ENCODE measurements at regions not wholly inside any gene's neighbourhood (a gene's known extent, or its start where the extent isn't known, plus 50 kb on each side); places are given as distances from the start of the nearest gene placed in this dataset.

DNA sequence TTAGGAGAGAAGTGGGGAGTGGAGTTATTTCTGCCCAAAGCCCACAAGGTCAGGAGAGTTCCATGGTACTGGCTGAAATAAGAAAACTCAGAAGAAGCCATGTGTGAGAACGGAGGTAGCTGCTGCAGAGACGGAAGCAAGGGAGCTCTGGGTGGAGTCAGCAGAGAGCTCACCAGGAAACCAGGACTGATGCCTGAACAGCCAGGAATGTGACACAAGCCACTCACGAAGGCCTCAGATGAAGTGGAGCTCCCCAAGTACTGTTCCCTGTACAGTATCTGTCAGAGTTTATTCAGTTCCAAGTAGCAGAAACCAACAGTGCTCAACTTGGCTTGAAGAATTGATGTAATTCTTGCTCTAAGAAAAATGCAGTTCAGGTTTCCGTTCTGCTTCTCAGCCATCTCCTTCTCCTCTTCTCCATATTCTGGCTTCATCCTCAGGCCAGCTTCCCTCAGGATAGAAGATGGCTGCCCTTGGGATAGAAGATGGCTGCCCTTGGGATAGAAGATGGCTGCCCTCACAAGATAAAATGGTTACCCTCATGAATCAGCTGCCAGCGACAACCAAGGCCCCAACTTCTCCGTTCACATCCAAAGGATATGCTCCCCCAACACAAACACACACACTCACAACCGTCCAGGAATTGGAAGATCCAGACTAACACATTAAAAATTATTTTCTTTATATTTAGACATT lies 117.4 kb upstream of the SH3BP4 start:
- DNase-seq: no peak

DNA sequence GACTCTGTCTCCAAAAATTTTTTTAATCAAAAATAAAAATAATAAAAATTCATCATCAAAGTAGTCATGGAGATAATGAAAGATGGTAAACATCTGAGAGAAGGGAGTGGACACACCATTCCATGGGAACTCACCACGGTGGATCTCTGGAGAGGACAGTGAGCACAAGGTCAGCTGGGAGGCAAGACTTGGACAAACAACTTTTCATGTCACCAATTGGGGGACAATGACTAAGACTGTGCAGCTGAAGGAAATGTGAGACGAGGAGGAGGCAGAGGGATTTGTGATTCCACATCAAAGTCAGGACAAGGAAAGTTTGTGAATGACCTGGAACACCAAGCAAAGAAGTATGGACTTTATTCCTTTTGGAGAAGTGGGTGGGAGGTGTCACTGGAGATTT lies 121.0 kb upstream of the SH3BP4 start:
- DNase-seq: no peak

DNA sequence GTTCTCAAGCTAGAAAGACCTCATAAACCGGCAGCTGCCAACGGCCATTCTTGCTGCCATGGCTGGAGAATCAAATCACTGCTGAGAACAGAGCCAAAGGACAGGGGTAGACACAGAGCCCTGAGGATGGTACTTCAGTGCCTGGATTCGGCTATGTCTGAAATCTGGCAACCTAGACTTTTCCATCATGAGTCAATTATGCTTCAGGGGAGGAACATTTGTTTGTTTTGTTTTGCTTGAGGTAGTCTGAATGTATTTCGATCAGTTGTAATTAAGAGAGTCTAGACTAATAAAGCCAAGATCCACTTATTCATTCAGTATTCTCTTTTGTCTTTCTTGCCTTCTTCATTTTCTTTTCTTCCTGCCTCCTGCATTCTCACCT lies 122.8 kb upstream of the SH3BP4 start:
- no peak for DNase-seq

DNA sequence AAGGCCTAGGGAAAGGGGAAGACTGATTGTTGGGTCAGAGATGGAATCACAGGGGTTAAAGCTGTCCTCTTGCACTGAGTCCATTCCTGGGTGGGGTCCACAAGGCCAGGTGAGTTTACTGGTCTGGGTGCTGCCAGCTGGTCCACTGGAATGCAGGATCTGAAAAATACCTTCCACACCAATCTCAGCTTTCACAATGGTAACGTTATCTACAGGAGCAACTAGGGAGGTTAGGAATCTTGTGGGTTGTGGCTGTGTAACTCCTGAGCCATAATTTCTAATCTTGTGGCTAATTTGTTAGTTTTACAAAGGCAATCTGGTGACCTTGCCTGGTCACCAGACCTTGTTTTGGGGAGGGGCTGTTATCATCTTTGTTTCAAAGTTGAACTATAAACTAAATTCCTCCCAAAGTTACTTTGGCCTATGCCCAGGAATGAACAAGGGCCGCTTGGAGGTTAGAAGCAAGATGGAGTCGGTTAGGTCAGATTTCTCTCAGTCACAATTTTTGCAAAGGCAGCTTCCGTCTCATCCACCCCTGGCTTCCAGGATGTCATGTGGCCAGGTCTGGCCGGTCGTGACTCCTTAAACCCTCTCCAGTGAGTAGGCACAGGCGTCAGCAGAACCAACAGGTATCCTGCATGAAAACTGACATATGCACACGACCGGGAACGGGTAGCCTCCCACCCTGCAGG lies 123.3 kb upstream of the SH3BP4 start:
- no peak for DNase-seq

DNA sequence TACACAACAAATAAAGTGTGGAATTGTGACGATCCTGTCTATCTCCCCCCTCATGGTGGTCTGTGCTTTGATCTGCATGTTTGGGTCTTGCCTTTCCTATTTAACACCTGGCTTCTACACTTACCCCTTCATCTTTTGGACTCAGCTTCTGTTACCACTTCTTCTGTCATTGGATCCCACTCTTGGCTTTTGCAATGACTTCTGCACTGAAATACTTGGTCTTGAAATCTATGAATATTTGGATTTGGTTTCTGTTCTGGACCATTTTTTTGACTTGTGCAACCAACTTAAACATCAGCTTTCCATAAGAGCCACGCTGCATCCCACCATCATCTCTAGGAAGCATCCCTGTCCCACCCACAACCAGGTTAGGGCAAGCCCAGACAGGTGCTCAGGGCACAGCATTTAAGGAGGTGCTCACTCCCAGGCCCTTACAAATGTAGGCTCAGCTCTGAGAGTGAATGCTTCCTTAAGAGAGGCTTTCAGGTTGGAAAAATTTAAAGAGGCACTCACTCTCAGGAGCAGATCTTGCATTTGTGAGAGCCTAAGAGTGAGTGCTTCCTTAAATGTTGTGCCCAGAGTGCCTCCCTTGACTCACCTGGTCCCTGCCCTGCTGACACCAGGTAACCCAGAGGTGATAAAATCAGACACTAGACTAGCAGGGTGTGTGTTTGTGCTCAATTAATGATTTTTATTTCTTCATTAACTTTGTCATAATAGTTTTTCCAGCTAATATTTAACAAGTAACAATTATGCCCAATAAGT lies 124.5 kb upstream of the SH3BP4 start:
- DNase-seq: no peak

DNA sequence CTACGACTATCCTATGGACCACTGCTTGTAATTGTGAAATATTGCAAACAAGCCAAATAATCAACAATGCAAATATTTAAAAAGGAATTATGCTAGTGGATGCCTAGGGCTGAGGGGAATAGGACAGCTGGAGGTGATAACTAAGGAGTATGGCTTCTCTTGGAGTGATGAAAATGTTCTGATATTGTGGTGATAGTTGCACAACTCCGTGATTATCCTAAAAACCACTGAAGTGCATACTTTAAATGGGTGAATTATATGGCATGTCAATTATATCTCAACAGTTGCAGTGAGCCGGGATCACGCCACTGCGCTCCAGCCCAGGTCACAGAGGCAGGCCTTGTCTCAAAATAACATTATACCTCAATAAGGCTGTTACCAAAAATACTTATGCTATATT lies 125.1 kb upstream of the SH3BP4 start:
- DNase-seq: no peak

DNA sequence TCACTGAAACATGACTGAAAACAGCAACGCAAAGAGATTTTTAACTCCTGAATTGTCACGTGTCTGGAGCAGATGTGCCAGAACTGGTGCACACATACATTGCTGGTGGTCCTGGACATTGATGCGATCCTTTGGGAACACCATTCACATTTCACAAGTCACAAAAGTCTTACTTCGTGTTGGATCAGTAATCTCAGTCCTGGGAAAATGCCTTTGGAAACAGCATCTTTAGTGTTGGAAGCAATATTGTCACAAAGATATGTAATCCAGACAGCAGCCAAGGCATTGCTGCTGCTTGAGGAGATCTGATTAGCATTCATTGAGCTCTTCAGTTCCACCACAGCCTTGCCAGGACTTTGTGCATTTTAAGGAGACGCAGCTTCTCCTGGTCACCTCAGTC lies 126.2 kb upstream of the SH3BP4 start:
- no peak for DNase-seq

DNA sequence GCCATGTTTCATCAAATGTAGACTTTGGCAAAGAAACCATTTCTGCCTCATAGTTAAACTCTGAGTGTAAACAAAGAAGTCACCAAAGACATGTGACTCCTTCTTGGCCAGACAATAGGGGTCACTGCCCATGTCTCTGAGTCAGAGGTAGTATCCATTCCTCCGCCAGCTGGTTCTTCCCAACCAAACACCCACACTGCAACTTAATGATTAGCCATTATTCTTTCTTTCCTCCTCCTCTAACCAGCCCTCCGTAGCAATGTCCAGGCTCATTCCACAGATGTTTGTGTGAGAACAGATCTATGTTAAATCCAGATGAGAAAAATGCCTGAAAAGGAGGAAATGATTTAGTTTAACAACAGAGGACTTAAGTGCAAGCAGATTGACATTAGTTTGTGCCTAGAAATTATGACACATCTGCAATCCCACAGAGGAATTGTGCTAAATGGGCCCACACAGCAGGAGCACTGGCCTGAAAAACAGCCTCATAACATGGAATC lies 127.9 kb upstream of the SH3BP4 start:
- no peak for DNase-seq

DNA sequence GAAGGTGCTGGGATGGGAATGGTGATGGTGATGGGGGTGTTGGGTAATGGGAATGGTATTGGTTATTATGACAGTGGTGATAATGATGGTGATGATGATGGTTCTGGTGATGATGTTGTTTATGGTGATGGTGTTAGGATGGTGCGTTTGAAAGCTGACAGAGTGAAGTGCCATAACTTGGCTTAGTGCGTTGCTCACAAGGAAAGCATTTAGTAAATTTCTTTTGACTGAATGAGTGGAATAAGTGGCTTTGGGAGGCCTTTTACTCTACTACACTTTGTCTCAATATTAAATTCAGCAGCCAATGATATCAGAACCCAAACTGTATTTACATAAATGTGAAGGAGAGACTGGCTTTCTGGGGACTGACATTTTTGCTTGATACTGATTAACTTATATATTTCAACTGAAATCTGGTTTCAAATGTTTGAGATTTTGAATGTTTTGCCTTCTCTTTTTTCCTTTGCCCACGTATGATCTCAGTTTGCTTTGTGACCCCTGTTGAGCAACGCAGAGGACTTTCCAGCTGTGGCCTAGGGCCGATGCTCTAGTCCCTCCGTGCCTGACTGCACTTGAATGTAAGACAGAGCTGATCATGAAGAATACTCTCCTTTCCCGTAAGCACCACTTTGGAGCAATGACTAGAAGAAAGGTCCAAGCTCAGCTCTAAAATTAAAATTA lies 128.5 kb upstream of the SH3BP4 start:
- DNase-seq: no peak

DNA sequence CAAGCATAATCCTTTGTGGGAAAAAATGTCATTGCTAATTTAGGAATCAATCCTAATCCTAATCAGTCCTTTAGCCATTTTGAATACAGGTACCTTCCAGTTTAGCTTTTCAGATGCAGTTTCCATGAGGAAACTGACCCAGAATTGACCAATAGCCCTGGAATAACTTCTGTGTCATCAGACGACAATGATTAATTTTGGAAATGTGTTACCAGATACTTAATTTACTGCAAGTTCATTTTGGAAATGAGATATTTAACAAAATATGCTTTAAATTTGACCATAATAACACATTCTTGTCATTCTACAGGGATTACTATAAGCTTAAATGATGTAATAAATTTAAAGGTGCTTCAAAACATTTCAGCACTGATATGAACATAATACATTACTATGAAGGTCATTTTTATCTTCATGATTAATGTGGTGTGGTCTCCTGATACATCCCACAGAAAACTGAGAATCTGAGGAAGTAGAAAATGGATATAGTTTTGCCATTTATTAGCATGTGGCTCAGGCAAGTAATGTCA lies 129.8 kb upstream of the SH3BP4 start:
- no peak for DNase-seq

DNA sequence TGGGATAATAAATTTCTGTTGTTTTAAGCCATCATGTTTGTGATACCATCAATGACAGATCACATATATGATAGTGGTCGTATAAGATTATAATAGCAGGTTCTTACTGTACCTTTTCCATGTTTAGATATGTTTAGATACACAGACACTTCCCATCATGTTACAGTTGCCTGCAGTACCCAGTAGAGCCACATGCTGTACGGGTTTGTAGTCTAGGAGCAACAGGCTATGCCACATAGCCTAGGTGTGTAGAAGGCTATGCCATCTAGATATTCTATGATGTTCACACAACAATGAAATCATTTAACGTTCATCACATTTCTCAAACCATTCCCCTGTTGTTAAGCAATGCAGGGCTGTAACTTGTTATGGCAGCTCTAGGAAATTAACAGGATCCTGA lies 132.9 kb upstream of the SH3BP4 start:
- DNase-seq: no peak

DNA sequence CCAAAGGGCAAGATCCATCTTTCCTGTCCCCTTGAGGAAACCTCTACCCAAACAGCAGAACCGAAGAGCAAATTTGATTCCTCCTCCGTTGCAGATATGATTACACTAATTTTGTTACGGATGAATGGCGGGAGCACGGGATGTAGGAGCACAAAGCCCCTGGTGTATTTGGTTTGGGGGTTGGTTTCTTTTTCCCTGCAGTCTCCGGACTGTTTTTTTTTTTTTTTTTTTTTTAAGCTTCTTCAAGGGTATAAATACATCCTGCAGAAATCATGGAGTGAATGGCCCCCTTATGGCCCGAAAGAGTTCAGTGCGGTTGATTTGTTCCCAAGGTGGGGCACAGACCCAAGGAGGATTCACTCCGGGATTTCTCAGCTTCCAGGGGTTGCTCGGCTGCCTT lies 135.3 kb upstream of the SH3BP4 start:
- no peak for DNase-seq

DNA sequence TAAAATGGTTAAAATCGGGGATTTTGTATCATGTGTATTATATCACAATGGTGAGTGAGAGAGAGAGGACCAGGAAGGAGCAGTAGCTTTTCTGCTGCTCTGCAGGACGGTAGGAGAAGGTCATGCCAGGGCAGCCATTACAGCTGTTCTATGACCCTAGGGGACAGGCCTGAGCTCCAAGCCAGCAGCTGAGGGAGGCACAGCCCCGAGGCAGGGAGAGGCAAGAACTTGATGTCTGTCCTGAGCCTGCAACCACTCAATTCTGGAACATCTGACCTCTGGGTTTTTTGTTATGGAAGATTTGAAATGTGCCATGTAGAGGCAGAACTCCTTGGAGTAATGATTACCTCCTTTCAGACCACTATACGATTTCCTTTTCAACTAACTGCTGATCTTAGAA lies 135.8 kb upstream of the SH3BP4 start:
- DNase-seq: no peak

DNA sequence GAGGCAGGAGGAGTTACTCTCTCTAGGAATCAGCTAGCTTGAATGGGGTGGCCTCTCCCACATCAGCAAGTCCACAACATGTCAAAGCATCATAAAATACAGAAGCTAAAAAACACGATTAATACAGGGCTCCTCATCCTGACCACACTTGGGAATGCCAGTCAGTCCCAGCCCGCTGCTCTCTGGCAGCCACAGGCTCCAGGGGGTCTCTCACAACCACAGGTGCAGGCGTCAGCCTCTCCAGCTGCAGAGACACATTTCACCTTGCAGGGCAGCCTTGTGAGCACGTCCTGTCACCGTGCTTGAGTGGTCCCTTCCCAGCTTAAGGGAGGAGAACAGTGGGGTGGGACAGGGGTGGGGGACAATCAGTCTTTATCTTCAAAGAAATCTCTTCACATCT lies 137.4 kb upstream of the SH3BP4 start:
- no peak for DNase-seq

DNA sequence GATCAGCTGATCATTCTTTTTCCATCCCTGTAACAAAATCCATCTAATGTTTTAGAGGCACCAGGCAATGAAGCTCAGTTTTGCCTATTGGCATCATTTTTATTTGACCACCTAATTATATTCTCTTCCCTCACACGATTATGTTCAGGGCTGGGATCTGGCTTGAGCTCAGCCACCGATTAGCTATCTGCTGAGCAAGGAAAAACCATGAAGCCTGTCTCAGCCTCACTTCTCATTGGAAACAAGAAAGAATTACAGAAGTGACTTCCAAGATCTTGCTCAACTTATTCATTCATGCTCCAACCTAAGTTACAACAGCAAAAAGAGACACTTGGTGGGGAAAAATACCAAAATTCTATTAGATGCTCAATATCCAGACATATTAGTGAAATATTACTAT lies 139.0 kb upstream of the SH3BP4 start:
- DNase-seq: no peak

DNA sequence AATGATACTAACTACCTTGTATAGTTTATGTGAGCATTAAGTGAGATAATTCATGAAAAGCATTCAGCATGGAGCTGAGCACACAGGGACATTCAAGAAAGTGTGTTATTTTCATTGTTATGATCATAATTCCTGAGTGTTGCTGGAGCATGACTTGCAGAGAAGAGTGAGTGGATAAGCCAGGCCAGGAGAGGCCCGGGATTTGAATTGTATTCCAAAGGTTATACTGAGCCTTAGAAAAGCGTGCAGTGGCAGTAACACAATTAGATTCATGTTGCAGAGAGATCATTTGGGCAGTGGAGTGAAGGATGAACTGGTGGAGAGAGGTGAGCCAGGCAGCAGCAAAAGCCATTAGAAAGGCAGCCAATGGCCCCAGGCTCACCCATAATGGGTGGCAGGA lies 142.9 kb upstream of the SH3BP4 start:
- no peak for DNase-seq

DNA sequence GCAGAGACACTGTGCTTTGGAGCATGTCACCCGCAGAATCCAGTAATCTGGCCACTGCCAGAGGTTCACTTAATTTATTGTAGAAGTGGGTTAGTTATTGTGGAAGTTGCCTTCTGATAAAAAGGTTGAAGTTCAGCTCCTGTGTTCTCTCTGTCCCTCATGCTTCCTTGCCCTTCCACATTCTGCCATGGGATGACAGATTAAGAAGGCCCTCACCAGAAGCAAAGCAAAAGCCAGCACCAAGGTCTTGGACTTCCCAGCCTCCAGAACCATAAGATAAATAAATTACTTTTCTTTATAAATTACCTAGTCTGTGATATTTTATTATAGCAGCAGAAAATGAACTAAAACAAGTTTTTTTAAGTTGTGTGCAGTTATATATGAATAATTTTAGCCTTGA lies 145.0 kb upstream of the SH3BP4 start:
- DNase-seq: no peak

DNA sequence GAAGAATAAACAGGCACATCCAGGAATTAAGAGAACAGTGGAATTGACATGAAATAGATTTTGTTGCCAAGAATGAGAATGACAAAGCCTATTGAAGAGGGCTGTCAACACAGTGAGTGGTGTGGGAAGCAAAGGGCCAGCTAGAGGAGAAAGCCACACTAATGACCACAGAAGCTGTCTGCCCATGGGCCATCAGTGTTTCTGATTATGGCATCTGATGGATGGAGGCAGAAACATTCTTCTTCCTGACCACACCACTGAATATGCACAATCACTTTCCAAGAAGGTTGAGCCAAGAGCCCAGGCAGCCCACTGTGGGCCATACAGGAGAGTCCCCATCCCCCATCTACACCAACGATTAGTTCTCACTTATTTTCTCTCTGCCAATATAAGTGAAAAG lies 146.0 kb upstream of the SH3BP4 start:
- DNase-seq: no peak

DNA sequence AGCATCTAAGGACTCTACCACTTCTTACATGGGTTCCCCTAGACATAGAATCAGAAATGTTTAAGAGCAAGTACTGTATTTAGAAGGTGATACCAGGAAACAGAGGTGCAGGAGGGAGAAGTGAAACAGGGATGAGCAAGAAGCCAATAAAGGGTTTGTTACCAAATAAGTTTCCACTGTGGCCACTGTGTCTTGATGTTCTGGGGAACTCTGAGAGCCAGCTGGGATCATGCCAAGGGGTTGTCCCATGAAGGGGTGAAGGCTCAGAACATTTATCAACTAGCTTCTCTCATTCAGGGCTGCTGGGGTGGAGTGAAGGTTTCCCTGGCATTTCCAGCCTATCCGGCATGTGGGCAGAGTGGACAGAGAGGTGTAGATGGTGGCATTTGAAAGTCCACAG lies 147.1 kb upstream of the SH3BP4 start:
- DNase-seq: no peak

DNA sequence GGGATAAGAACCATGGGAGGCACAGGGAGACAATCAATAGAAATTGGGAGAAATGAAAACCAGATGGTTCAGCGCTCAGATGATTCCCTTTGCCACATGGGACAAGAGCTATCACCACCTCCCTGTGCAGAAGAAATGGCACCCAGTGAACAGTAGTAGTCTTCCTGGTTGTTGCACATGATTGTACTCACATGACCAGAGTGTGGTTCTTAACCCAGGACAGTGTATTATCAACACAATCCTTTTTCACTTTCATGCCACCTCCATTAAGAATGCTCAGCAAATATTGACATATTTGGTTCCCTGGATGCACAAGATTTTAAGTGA lies 149.0 kb upstream of the SH3BP4 start:
- no peak for DNase-seq

DNA sequence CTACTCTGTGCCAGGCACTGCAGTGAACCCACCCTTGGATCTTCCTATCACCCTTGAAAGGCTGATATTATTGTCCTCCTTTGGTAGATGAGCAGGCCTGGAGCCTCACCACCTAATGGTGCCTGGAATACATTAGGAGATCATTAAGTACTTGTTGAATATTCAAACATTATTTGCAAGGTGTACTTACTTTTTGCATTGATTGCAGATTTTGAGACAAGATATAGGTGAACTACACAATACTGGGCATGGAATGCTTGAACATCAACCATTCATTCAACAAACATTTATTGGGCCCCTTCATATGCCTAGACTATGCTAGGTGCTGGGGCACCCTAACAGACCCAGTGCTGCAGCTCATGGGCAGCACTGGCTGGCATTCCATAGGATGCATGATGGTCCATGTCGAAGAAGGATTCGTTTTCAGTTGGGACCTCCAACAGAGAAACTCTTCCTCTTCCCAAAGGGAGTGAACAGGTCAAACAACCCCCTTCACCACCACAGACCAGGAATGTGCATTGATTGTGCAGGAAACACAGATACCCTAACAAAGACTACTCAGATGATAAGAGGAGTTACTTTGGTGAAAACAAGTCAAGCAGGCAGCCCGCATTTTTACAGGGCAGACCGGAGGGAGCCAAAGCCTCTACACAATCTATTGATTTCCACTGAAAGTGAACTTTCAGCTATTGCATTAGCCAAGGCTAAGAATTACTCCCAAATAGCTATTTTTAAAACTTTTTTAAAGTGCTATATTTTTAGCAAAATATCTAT lies 149.6 kb upstream of the SH3BP4 start:
- no peak for DNase-seq

DNA sequence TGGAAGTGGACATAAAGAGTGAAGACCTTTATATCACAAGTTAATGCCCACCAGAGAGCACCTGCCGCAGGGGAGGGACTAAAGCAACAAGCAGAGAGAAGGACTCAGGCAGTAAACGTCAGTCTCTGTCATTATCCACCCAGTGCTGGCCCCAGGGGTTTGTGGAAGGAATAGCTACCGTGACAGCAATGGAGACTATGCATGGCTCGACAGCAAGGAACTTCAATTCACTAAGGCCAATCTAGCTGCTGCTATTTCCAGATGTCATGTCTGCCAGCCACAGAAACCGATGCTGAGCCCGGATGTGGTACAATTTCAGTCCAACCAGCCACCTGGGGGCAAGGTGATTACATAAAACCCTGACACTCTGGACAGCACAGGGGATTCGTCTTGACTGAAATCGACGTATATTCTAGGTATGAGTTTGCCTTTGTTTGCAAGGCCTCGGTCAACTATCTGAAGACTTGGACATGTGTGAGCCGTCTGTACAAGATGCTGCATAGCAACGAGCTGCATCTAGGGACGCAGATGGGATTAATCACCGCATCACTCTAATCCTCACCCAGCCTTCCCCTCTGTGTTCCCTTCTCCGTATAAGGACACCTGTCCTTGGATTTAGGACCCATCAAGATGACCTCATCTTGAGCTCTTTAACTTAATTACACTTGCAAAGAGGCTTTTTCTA lies 154.1 kb upstream of the SH3BP4 start:
- DNase-seq: no peak

All from activated naive CD4-positive, alpha-beta T cell (primary cell).